HG03045 (cell line): ENCODE measurements at regions not wholly inside any gene's neighbourhood (a gene's known extent, or its start where the extent isn't known, plus 50 kb on each side); places are given as distances from the start of the nearest gene placed in this dataset.

Source experiments
- ATAC-seq: cut with Tn5 transposase; IDR thresholded peaks from one replicate; pipeline ENCODE4 v1.9.1; 2021; ENCODE audit warnings: mild to moderate bottlenecking, moderate library complexity; ENCODE audit not compliant: unreplicated experiment

GRCh38 chr4:126779436-126780166 lies 853.2 kb upstream of the INTU start:
- no peak for ATAC-seq

GRCh38 chr4:126783191-126783590 lies 849.6 kb upstream of the INTU start:
- ATAC-seq = no peak

- no peak for ATAC-seq
Measured at GRCh38 chr4:126784966-126785580, 847.7 kb upstream of the INTU start.

- no peak for ATAC-seq
Measured at GRCh38 chr4:126790633-126791032, 842.1 kb upstream of the INTU start.

- no peak for ATAC-seq
Measured at GRCh38 chr4:126794363-126794762, 838.4 kb upstream of the INTU start.

- no peak for ATAC-seq
Measured at GRCh38 chr4:126798214-126798613, 834.5 kb upstream of the INTU start.

GRCh38 chr4:126799416-126799815 lies 833.3 kb upstream of the INTU start:
- no peak for ATAC-seq

GRCh38 chr4:126799971-126800574 lies 832.7 kb upstream of the INTU start:
- no peak for ATAC-seq

GRCh38 chr4:126800575-126801141 lies 832.1 kb upstream of the INTU start:
- ATAC-seq = no peak

- no peak for ATAC-seq
Measured at GRCh38 chr4:126807132-126807531, 825.6 kb upstream of the INTU start.

GRCh38 chr4:126812076-126812475 lies 820.7 kb upstream of the INTU start:
- ATAC-seq = no peak

GRCh38 chr4:126820631-126821030 lies 812.1 kb upstream of the INTU start:
- no peak for ATAC-seq

- no peak for ATAC-seq
Measured at GRCh38 chr4:126821152-126821551, 811.6 kb upstream of the INTU start.

GRCh38 chr4:126825083-126825482 lies 807.7 kb upstream of the INTU start:
- no peak for ATAC-seq

- no peak for ATAC-seq
Measured at GRCh38 chr4:126827669-126828068, 805.1 kb upstream of the INTU start.

- no peak for ATAC-seq
Measured at GRCh38 chr4:126834854-126835253, 797.9 kb upstream of the INTU start.

GRCh38 chr4:126838941-126839679 lies 793.6 kb upstream of the INTU start:
- ATAC-seq = no peak

- ATAC-seq = no peak
Measured at GRCh38 chr4:126843492-126844067, 789.2 kb upstream of the INTU start.

GRCh38 chr4:126850286-126850685 lies 782.5 kb upstream of the INTU start:
- ATAC-seq = no peak

- no peak for ATAC-seq
Measured at GRCh38 chr4:126851391-126851790, 781.4 kb upstream of the INTU start.

GRCh38 chr4:126853715-126854114 lies 779.0 kb upstream of the INTU start:
- no peak for ATAC-seq
